IPS-NIHi7 (cell line): ENCODE measurements at regions not wholly inside any gene's neighbourhood (a gene's known extent, or its start where the extent isn't known, plus 50 kb on each side); places are given as distances from the start of the nearest gene placed in this dataset.
"Not testable (repeated sequence)": the region's sequence is repeated elsewhere in the genome, so short reads cannot be mapped to it uniquely, and the experiment has no call there.

Experiments used
- DNase-seq: peaks from one replicate; pipeline ENCODE4 v3.0.0; 2012; ENCODE audit warnings: mixed read lengths; ENCODE audit errors: extremely low spot score

DNA sequence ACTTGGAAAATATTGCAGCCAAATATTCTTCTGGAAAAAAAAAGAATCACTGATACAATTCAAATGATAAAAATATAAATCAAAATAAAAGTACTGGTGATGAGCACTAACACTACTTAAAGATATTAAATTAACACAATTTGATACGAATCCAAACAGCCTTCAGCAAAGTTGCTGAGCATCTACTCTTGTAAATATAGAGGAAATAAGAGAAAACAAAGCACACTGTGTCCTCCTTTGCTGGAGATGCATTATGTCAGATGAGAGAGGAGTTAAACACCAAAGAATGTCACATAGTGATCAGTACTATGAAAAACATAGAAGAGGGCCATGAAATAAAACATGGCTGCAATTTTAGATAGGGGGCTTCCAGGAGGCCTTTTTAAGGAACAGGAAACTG, 177.4 kb upstream of the RNPC3 start:
- no peak for DNase-seq

DNA sequence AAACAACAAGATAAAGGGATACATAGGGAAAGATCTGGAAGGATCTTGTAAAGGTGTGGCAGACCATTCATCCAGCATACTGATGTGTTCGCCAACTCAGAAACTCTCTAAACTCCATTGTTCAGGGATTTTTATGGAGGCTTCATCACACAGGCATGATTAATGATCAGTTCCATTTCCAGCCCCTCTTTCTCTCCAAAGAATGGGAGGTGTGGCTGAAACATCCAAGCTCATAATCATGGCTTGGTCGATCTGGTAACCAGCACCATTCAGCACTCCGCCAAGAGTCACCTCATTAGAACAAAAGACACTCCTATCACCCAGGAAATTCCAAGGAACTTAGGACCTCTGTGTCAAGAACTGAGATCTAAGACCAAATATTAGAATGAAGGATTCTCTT, 180.6 kb upstream of the RNPC3 start:
- DNase-seq = no peak

DNA sequence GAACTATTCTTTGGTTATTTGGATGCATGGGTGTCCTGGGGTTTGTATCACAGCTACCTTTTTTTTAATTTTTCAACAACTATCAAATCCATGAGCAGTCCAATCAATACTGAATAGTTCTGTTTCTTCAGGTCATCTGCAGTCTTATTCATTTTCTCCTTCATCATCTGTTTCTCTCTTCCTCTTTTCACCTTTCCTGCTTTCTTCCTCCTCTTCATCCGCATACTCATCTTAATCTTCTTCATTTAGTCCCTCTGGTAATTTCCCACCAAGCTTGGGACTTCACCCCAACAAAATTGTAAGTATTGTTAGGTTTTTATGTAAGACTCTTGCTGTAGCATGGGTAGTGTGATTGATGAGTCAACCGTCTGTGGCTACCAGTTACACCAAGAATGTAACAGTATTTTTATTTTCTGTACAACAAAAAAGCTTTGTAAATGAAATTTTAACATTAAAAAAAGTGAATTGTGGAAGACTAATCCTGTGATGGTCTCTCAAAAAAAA, 184.1 kb upstream of the RNPC3 start:
- DNase-seq = no peak

DNA sequence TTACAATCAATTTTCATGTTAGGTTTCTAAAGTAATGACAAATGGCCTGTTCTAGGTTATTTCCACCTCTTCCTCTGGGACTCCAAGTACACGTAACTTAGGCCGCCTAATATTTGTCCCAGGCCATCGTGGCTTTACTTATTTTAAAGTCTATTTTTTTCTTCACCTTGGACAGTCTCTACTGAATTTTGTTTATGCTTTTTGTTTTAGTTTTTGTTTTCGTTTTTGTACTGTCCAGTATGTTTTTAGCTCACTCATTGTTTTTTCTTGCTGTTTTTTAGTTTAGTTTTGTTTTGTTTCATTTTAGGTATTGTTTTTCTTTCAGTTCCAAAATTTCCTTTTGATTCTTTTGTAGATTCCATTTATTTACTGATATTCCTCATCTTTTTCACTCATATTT, 187.7 kb upstream of the RNPC3 start:
- no peak for DNase-seq

DNA sequence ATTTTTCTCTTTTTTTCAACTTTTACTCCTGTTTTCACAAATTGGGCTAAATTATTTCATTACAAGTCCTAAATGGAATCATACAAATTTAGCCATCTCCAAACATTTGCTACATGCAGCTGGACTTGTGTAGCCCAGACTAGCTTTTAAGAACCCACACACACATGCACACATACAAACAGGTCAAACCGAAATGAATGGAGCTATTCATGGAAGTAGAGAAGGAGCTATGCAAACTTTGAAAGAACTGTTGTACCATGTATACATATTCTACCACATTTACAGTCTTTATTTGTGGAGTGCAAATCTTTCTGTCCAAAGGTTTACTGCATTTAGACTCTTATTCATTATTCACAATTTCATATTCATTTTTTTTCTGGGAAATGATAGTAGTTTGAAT, 189.1 kb upstream of the RNPC3 start:
- DNase-seq = no peak

DNA sequence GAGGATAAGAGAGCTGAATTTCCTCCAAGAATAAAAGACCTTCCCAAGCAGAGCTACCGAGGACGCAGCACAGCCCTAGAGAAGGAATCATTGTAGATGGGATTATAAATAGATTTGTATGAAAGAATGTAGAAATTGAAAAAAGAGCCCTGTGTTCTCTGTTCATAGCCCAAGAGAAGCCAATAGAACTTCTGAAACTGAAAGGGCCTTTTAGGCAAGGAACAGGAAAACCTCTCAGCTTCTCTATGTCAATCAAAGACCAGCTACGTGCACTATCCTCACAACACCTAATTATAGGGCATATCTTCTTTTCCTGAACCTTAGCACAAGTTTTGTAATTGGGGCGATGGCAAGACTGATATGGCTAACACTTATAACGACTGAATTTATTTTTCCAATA, 192.4 kb upstream of the RNPC3 start:
- DNase-seq = no peak

DNA sequence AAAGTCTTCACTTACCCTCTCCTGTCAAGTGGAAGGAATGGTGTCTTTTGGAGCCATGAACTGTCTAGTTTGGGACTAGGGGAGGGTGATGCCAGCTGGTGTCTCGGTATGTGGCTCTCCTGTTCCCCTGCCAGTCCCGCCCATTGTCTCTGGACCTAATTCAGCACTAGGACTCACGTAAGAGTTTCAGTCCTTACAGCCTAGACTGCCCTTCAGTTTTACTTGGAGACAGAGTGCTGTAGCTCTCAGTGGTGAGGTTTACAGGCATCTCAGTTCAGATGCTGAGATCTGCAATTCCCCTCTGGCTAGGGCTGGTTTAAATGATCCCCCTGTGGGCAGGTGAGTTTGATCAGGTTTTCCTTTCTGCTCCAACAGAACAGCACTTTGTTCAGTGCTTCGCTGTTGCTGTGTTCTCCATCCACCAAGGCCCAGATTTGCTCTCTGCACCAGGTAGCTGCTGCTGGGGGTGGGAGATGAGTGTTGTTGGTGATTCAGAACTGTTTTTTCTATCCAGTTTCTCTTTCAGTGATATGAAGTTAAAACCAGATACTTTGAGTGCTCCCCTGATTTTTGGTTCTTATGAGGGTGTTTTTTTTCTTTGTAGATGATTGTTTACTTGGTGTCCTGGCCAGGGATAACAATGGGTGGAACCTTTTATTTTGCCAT, 198.3 kb upstream of the RNPC3 start:
- no peak for DNase-seq

DNA sequence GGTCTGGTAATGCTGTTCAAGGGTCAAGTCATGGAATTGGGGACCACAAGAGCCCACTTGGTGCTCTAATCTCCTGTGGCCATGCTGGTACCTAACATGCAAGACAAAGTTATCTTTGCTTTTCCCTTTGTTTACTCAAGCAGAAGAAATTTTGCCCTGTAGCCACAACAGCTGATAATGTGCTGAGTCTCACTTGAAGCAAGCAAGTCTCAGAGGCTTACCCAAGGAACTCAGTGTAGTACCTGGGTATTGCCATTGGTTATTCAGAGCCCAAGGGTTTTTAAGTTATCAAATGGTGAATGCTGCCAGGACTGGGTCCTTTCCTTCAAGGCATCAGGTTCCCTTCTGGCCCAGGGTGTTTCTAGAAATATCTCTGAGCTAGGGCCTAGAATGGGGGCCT, 198.9 kb upstream of the RNPC3 start:
- no peak for DNase-seq

DNA sequence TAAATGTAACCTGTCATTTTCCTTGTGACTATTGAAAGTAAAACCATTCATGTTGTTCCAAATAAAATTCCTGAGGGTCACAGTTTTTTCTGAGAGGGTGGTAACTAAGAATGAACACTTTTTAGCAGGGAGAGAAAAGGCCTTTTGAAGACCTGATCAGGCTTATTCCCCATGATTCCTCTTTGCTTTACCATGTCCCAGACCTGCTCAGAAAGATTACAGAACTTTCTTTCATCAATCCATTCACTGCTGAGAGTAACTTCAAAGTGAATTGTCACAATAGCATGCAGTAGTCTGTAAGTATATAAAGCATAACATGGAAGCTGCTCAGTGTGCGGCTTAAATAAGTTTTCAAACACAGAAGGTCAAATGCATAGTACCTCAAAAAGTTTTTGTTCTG, 201.5 kb upstream of the COL11A1 start:
- no peak for DNase-seq

DNA sequence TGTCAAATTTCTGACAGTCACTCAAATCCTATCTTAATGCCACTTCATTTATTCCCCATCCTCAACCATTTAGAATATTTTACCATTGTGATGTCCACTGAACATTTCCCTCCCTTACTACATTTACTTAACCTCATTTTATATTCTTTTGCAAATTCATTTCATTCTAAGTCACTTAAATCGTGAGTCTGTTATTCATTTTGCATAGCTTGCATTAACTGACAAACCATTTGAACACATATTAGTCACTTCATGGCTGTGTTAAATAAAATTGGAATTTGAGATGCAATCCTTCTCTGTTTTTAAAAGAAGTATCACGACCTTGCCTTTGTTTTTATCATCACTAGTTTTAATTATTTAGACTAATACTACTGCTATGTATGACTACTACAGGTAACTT, 199.4 kb upstream of the COL11A1 start:
- DNase-seq = no peak

DNA sequence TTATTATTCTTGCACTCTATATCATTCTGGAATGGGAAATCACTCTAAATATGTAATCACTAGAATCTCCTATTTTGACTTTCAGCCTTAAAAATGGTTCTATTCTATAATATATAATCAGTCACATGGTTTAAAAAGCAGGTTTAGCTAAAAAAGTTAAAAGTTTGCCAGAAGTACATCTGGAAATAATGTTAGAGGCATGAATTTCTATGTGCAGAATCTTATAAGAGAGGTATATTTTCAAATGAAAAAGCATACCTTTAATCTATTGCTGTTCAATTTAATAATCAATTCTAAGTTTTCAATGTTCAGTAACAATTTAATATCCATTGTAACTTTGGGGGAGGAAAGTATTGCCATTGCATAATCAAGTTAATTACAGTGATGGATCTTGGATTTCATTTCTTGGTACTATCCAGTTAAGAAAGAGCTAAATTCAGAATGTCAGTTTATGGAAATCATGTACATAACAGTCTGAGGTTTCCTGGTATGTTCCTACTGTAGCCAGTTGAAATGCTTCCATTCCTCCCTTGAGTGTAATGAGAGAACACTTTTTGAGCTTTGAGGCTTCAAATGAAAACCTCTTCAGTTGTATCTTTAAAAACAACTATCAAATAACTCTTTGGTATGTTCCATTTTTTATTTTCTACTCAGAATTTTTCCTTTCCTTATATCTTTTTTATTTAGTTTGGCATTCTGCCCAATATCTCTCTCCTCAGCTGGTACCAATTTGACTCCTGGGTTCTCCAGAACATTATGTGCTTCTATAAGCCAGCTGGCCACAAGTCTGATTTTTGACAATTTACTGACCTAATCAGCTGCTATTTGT, 175.7 kb upstream of the COL11A1 start:
- DNase-seq = no peak

DNA sequence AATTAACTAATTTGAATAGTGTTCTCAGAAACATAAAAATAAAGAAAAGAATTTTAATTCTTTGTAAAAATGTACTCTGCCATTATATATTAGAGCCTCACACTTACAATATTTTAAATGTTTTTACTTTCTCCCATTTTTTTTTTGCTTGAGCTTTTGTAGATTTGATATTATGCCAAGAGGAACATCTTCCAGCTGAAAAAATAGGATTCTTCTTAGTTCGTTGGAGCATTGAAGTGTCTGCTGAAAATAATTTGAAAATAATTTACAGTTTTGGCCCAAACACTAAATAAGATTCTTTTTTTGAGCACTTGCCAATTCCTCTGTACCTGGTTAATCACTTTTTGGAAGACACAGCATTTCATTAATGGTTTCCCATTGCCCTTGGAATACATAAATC, 175.0 kb upstream of the COL11A1 start:
- no peak for DNase-seq

DNA sequence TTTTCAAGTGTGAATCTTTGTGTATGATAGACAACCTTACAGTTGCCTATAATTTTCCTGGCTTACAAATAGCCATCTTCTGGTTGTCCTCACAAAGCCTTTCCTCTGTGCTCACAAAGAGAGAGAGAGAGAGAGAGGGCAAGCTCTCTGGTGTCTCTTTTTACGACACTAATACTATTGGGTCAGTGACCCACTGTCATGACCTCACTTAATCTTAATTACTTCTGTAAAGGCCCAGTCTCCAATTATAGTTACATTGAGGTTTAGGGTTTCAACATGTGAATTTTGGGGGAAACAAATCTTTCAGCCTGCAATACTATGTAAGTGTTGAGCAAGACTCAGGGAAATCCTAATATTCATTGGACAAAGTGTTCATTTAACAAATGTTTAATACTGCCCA, 167.4 kb upstream of the COL11A1 start:
- DNase-seq = no peak

DNA sequence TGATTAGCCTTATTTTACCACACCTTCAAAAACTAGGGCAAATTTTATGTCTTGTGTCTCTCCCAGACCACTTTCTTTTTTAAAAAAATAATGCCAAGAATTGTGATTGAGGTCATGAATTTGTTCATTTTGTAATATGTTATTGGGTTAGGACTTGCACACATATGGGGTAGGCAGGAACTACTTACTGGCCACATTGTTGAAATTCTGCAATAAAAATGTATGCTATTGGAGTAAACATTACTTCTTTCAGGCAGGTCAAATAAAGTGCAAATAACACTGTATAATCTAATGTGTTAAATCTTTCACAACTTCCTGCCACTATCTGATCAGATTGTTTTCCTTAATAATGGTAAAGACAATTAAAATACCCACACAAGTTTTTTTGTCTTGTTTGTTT, 166.6 kb upstream of the COL11A1 start:
- DNase-seq = no peak

DNA sequence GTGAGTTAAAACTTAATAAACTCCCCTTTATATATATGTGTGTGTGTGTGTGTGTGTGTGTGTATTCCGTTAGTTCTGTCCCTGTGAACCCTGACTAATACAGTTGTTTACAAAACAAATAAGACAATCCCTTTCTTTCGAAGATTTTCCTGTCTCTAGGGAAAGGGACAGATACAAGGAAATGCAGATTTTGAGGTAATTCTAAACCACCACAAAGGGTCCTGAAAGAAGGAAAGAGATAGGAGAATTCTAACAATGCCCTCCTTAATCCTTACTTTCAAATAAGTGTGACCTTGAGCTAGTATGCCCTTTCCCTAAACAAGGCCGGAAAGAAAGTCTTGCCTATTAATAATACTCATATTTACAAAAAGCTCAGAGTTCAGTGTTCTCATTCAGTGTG, 164.8 kb upstream of the COL11A1 start:
- DNase-seq = peak; percentile 9

DNA sequence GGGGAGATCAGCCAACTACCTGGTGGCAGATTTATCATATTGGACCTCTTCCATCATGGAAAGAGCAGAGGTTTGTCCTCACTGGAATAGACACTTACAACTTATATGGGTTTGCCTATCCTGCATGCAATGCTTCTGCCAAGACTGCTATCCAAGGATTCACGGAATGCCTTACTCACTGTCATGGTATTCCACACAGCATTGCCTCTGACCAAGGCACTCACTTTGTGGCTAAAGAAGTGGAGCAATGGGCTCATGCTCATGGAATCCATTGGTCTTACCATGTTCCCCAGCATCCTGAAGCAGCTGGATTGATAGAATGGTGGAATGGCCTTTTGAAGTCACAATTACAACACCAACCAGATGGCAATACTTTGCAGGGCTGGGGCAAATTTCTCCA, 163.1 kb upstream of the COL11A1 start:
- DNase-seq = not testable (repeated sequence)

DNA sequence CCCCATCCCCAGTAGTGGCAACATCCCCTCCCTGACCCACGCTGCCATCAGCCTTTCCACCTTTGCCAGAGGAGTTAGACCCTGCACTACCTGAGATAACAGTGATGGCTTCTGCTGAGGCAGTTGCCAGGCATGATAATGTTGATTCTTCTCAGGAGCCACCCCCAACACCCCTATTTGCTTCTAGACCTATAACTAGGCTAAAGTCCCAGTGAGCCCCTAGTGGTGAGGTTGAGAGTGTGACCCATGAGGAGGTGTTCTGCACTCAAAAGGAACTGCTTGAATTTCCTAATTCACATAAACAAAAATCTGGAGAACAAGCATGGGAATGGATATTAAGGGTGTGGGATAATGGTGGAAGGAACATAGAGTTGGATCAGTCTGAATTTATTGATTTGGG, 159.6 kb upstream of the COL11A1 start:
- DNase-seq = no peak

DNA sequence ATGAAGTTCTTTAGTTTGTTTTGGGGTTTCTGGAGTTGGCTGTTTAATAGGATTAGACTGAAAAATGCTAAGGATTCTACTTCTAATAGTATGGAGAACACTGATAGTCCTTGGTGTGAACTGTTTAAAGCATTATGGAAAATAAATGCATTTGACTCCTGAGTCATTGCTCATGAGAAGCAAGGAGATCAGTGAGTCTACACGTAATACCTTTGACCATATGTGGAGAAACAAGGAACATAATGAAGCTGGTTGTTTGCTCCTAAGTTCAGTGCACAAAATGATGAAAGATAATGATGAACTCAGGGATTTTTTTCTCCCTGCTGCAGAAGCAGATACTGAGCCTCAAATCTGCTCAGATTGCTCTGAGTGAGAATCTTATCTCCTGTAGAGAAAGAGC, 158.9 kb upstream of the COL11A1 start:
- DNase-seq = no peak

DNA sequence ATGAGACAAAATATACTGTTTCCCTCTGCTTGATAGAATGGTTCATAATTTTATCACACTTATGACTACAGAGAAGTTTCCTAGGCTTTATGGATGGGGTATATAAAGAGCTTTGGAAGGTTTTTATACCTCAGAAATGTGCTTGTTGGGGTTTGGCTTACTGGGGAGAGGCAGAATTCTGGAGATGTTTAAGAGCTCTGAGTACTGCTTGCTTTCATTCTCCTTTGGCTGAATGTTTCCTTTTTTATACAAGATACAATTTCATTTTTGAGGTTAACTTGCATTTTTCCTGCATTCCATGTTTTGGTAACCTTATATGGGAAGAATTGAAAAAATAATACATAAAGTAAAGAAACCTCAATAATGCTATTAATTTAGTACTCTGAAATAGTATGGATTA, 157.7 kb upstream of the COL11A1 start:
- no peak for DNase-seq

DNA sequence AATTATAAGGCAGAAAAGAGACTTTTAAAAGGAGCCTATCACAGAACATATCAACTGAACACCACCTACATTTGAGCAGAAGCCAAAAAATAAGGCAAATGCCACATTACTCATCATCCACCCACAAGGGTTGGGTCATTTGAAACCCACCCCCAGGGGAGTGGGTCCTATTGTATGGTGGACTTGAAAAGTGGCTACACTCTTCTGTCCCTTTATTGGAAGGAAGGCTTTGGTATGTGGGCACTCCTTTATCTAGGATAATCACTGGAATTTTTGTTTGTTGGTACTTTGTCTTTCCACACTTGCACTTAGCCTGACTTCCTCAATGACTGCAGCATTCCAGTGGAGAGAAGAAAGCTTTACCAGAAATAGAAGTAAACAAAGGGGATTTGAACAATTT, 157.2 kb upstream of the COL11A1 start:
- DNase-seq = no peak

DNA sequence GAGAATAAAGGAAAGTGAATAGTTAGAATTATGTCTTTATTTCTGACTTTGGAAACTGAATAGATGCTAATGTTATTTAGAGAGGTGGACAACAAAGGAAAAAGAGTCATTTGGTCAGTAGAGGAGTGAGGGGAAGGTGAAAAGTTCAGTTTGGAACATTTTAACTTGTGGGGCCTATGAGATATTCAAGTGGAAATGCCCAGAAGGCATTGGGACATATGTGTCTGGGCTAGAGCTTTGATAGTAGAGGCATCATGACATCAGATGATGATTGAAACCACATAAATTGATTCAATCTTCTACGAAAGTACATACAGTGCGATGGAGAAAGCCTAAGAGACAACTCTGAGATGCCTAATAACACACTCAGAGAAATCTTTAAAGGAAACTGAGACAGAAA, 151.7 kb upstream of the COL11A1 start:
- no peak for DNase-seq

DNA sequence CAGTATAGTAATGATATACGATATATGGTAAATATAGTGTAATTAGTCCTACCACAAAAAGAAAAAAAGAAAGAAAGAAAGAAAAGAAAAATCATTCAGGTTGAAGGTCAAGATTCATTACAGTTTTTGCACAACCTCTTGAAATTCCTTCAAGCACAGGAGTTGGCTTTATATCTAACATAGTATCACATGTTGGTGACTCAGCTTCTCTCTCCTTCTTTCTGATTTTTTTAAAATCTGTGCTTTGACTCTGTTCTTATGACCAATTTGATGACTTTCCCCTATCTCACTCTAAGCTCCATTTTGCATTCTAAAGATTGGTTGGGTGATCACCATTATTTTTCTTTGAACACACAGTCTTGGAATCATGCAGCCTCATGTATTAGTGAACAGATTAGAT, 148.2 kb upstream of the COL11A1 start:
- DNase-seq = no peak

DNA sequence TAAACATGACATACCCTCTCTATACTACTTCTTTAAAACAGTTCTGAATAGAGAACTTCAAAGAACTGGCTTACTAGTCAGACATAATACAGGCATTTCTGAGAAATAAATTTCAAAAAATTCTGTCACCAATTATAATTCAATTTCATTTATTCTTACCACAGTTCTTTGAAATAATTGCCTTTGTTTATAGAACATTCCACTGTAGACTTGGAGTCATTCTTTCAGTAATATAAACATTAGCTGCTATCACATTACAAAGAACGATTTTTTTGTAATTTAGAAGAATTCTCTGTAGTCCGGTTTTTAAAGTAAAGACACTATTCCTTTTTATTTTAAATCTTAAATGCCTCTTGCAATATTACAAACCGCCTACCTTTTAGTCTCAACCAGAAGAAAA, 146.4 kb upstream of the COL11A1 start:
- DNase-seq = no peak
